SK-N-SH (cell line): ENCODE measurements at regions not wholly inside any gene's neighbourhood (a gene's known extent, or its start where the extent isn't known, plus 50 kb on each side); places are given as distances from the start of the nearest gene placed in this dataset.

ENCODE experiments used
- CTCF ChIA-PET: fragments of 300-600, 350-600 bp; formaldehyde crosslinking; extraction: SDS; loops from one replicate; lab custom pipeline; 2021; lab: Yijun Ruan, JAX
- POLR2A ChIA-PET: fragments of 350-600 bp; sonication (Branson Sonifier 250); formaldehyde crosslinking; extraction: SDS; loops from one replicate; lab custom pipeline; 2020; ENCODE audit warnings: antibody characterized with exemption, inconsistent platforms; lab: Yijun Ruan, JAX
- DNase-seq: peaks from one replicate; pipeline ENCODE4 v3.0.0; 2012
- H2AFZ ChIP-seq: fragments of 200-600 bp; sonication (generic); 2 replicates; pipeline ENCODE4 v1.8.1; 2016; ENCODE audit warnings: antibody characterized with exemption, mild to moderate bottlenecking, low read depth
- H3F3A ChIP-seq: fragments of 200-600 bp; sonication (generic); replicated peaks from 2 replicates; pipeline ENCODE3; 2016; ENCODE audit warnings: antibody characterized with exemption, mild to moderate bottlenecking; ENCODE audit not compliant: insufficient read depth
- H3K27ac ChIP-seq, 2 experiments: fragments of 200-500 bp in 1 of 2; fragments of 200-600 bp in 1 of 2; sonication (Bioruptor generic) in 1 of 2; sonication (generic), shearing (Covaris generic) in 1 of 2; 2 replicates each; pipeline versions ENCODE4 v1.5.1 to v1.6.1; 2014 to 2016; ENCODE audit warnings: low read depth in 2 of 2, inconsistent platforms in 1 of 2, low read length in 1 of 2, mild to moderate bottlenecking in 1 of 2, mixed read lengths in 1 of 2
- H3K27me3 ChIP-seq: fragments of 200-600 bp; sonication (generic), shearing (Covaris generic); 2 replicates; pipeline ENCODE4 v1.6.1; 2016; ENCODE audit warnings: mixed run types; ENCODE audit not compliant: insufficient read depth
- H3K36me3 ChIP-seq, 2 experiments: fragments of 200-500 bp in 1 of 2; fragments of 200-600 bp in 1 of 2; sonication (Bioruptor generic) in 1 of 2; sonication (generic) in 1 of 2; replicated peaks in 1 of 2; 2 replicates each; pipeline versions ENCODE3 to v1.5.1; 2014 to 2016; ENCODE audit warnings: low read length in 1 of 2, mild to moderate bottlenecking in 1 of 2; ENCODE audit not compliant: insufficient read depth in 2 of 2, control insufficient read depth in 1 of 2
- H3K4me1 ChIP-seq, 2 experiments: fragments of 200-500 bp in 1 of 2; fragments of 200-600 bp in 1 of 2; sonication (Bioruptor generic) in 1 of 2; sonication (generic), shearing (Covaris generic) in 1 of 2; 2 replicates each; pipeline versions ENCODE4 v1.5.1 to v1.6.1; 2014 to 2016; ENCODE audit warnings: low read depth in 1 of 2, low read length in 1 of 2, mixed run types in 1 of 2; ENCODE audit not compliant: insufficient read depth in 2 of 2, control insufficient read depth in 1 of 2
- H3K4me2 ChIP-seq: fragments of 200-600 bp; sonication (generic), shearing (Covaris generic); 2 replicates; pipeline ENCODE4 v1.6.1; 2017; ENCODE audit warnings: mixed run types
- H3K4me3 ChIP-seq, 2 experiments: fragments of 200-500 bp in 1 of 2; fragments of 200-600 bp in 1 of 2; sonication (Bioruptor generic) in 1 of 2; sonication (generic), shearing (Covaris generic) in 1 of 2; 2 replicates each; pipeline versions ENCODE4 v1.5.1 to v1.8.1; 2014 to 2016; ENCODE audit warnings: low read depth in 2 of 2, inconsistent platforms in 1 of 2, low read length in 1 of 2, mild to moderate bottlenecking in 1 of 2, mixed read lengths in 1 of 2, moderate library complexity in 1 of 2
- H3K79me2 ChIP-seq: fragments of 200-600 bp; sonication (generic); 2 replicates; pipeline ENCODE4 v1.8.1; 2017; ENCODE audit warnings: mild to moderate bottlenecking; ENCODE audit not compliant: insufficient read depth
- H3K9ac ChIP-seq: fragments of 200-600 bp; sonication (generic); 2 replicates; pipeline ENCODE4 v1.6.1; 2017; ENCODE audit warnings: mixed run types
- H3K9me2 ChIP-seq: fragments of 200-600 bp; sonication (generic); 2 replicates; pipeline ENCODE4 v1.6.1; 2017; ENCODE audit warnings: mixed run types
- H3K9me3 ChIP-seq: fragments of 200-600 bp; sonication (generic); 2 replicates; pipeline ENCODE4 v1.6.1; 2017; ENCODE audit warnings: mixed run types, mild to moderate bottlenecking, moderate library complexity
- H4K20me1 ChIP-seq: fragments of 200-600 bp; sonication (generic); 2 replicates; pipeline ENCODE4 v1.6.1; 2017; ENCODE audit warnings: mild to moderate bottlenecking, mixed run types; ENCODE audit not compliant: insufficient read depth
- CHD2 ChIP-seq: fragments of 150-350 bp; IDR thresholded peaks from 2 replicates; pipeline ENCODE4 v1.6.1; 2018; ENCODE audit warnings: low read length; ENCODE audit not compliant: partially characterized antibody
- CTCF ChIP-seq: fragments of 200-600 bp; sonication (generic); IDR thresholded peaks from 2 replicates; pipeline ENCODE4 v1.6.1; 2017; ENCODE audit warnings: antibody characterized with exemption, mild to moderate bottlenecking, moderate library complexity
- FOXJ3 ChIP-seq: sonication (generic); formaldehyde crosslinking; IDR thresholded peaks from 2 replicates; pipeline ENCODE4 v1.5.1; 2020; ENCODE audit warnings: mild to moderate bottlenecking, missing genetic modification reagents
- GABPA ChIP-seq: IDR thresholded peaks from 2 replicates; pipeline ENCODE4 v1.4.0; 2012; ENCODE audit warnings: low read depth, mild to moderate bottlenecking
- GATA2 ChIP-seq: sonication (generic); formaldehyde crosslinking; IDR thresholded peaks from 2 replicates; pipeline ENCODE4 v1.5.0; 2020; ENCODE audit warnings: mild to moderate bottlenecking, missing genetic modification reagents
- IRF3 ChIP-seq: fragments of 150-350 bp; IDR thresholded peaks from 2 replicates; pipeline ENCODE4 v1.6.1; 2016; ENCODE audit warnings: mild to moderate bottlenecking, low read depth, low read length
- JUND ChIP-seq: IDR thresholded peaks from 2 replicates; pipeline ENCODE4 v1.4.0; 2012
- MEF2A ChIP-seq: IDR thresholded peaks from 2 replicates; pipeline ENCODE4 v1.4.0; 2012; ENCODE audit warnings: low read depth, borderline replicate concordance
- MXI1 ChIP-seq: IDR thresholded peaks from 2 replicates; pipeline ENCODE4 v1.6.1; 2012; ENCODE audit warnings: mild to moderate bottlenecking, low read depth, low read length, improper control_type of control experiment
- NFIC ChIP-seq: IDR thresholded peaks from 2 replicates; pipeline ENCODE4 v1.4.0; 2012; ENCODE audit warnings: borderline replicate concordance
- NRF1 ChIP-seq: IDR thresholded peaks from 2 replicates; pipeline ENCODE4 v1.6.1; 2012; ENCODE audit warnings: low read depth, mild to moderate bottlenecking, low read length
- PBX3 ChIP-seq: IDR thresholded peaks from 2 replicates; pipeline ENCODE4; 2012
- RXRA ChIP-seq: IDR thresholded peaks from 2 replicates; pipeline ENCODE4 v1.4.0; 2012; ENCODE audit warnings: low read depth, mild to moderate bottlenecking, borderline replicate concordance
- SIN3A ChIP-seq: IDR thresholded peaks from 2 replicates; pipeline ENCODE4 v1.6.1; 2012; ENCODE audit warnings: low read depth, mild to moderate bottlenecking, low read length, moderate library complexity, borderline replicate concordance
- TAF1 ChIP-seq: IDR thresholded peaks from 2 replicates; pipeline ENCODE4 v1.6.1; 2012; ENCODE audit warnings: low read depth, mild to moderate bottlenecking, low read length, moderate library complexity, borderline replicate concordance
- TEAD4 ChIP-seq: IDR thresholded peaks from 2 replicates; pipeline ENCODE4 v1.4.0; 2012; ENCODE audit warnings: mild to moderate bottlenecking, borderline replicate concordance; ENCODE audit not compliant: insufficient read depth
- USF2 ChIP-seq: fragments of 150-350 bp; IDR thresholded peaks from 2 replicates; pipeline ENCODE4 v1.6.1; 2017; ENCODE audit warnings: antibody characterized with exemption, low read length, low read depth, borderline replicate concordance
- ZBTB33 ChIP-seq: IDR thresholded peaks from 2 replicates; pipeline ENCODE4 v1.4.0; 2012; ENCODE audit warnings: low read depth, borderline replicate concordance
- WGBS: methylation state at CpG from one replicate; pipeline ENCODE4 v1.1.6; 2017; ENCODE audit warnings: low lambda C conversion rate; 5-methylcytosine and 5-hydroxymethylcytosine counted together

GRCh38 chr22:49507607-49508292, 319.9 kb downstream of the BRD1 start:
- POLR2A ChIA-PET = no interaction called here
- Histone ChIP-seq H3K9ac (no peak overlapping the region), H3K79me2 (no peaks in the 10 kb centered on the region), H3F3A (no peaks in the 10 kb centered on the region), H2AFZ (no peak overlapping the region), H3K27ac (no peak overlapping the region), H3K9me3 (no peaks in the 10 kb centered on the region; the same call in 1 of the 2 replicates), H4K20me1 (no peaks in the 10 kb centered on the region), H3K4me1 (no peaks in the 10 kb centered on the region), H3K4me3 (no peak overlapping the region), H3K27me3 (no peaks in the 10 kb centered on the region), H3K36me3 (no peaks in the 10 kb centered on the region), H3K4me2 (no peak overlapping the region), H3K9me2 (no peaks in the 10 kb centered on the region)
- DNase-seq = no peak
- 9% methylated on average over 21 of the region's 22 CpGs for WGBS
- CTCF ChIA-PET = interaction anchor here (1.1 kb wide), 1 partner anchor 94 kb away, joined by 3 read pairs; no protein-coding TSS in a partner anchor
- no peak for TF ChIP-seq CTCF
- TF ChIP-seq GATA2 (CRISPR knock-in tag) = no peak
- no peak for TF ChIP-seq JUND
- TF ChIP-seq ZBTB33 = no peak
- no peak for TF ChIP-seq PBX3
- TF ChIP-seq IRF3 = no peak
- no peak for TF ChIP-seq TEAD4
- no peak for TF ChIP-seq MEF2A
- no peak for TF ChIP-seq GABPA

GRCh38 chr22:49506010-49506400, 321.7 kb downstream of the BRD1 start:
- POLR2A ChIA-PET = no interaction called here
- H3K9me2 ChIP-seq = no peaks in the 10 kb centered on the region

More at GRCh38 chr22:49506010-49506400, 321.7 kb downstream of the BRD1 start:
- Histone ChIP-seq H4K20me1 (no peaks in the 10 kb centered on the region), H3K4me2 (no peak overlapping the region), H3K27me3 (no peaks in the 10 kb centered on the region), H2AFZ (no peak overlapping the region), H3K9ac (no peak overlapping the region), H3F3A (no peaks in the 10 kb centered on the region), H3K79me2 (no peaks in the 10 kb centered on the region), H3K9me3 (no peaks in the 10 kb centered on the region; the same call in 1 of the 2 replicates), H3K36me3 (no peaks in the 10 kb centered on the region), H3K4me3 (no peak overlapping the region), H3K4me1 (no peaks in the 10 kb centered on the region), H3K27ac (no peak overlapping the region)
- CTCF ChIA-PET = no interaction called here
- DNase-seq = no peak
- TF ChIP-seq FOXJ3 (CRISPR knock-in tag) (no peak), MXI1 (no peak), NFIC (no peak), JUND (no peak), USF2 (no peak), SIN3A (no peak), TAF1 (no peak), RXRA (no peak), NRF1 (no peak), GABPA (no peak), CHD2 (no peak)
- 9% methylated on average over 6 of the region's 6 CpGs for WGBS
